ENCODE measurements at regions not wholly inside any gene's neighbourhood (a gene's known extent, or its start where the extent isn't known, plus 50 kb on each side); places are given as distances from the start of the nearest gene placed in this dataset.
"Not testable (repeated sequence)": the region's sequence is repeated elsewhere in the genome, so short reads cannot be mapped to it uniquely, and the experiment has no call there.

- TF ChIP-seq CTCF (IDR thresholded peaks at IDR 0.05; ENCODE audit: poor library complexity); EZH2 (IDR thresholded peaks at IDR 0.05; ENCODE audit: borderline replicate concordance); EZH2phosphoT487 (IDR thresholded peaks at IDR 0.05; ENCODE audit: low read depth, severe bottlenecking, unreplicated experiment): not testable (repeated sequence)
These were observed 173.7 kb upstream of the POTED start for GRCh38 chr21:13435863-13436262.
